MM.1S (cell line): ENCODE measurements at regions not wholly inside any gene's neighbourhood (a gene's known extent, or its start where the extent isn't known, plus 50 kb on each side); places are given as distances from the start of the nearest gene placed in this dataset.

Experiments
- EZH2phosphoT487 ChIP-seq: fragments of 300-600 bp; sonication (generic); IDR thresholded peaks from 2 replicates; pipeline ENCODE4 v1.6.1; 2018; ENCODE audit warnings: antibody characterized with exemption, low read length
- TF ChIP-seq, protein P1 (sequence below): fragments of 300-600 bp; sonication (generic); IDR thresholded peaks from 2 replicates; pipeline ENCODE4 v1.5.1; 2016; ENCODE audit warnings: antibody characterized with exemption, low read length, mixed read lengths

DNA sequence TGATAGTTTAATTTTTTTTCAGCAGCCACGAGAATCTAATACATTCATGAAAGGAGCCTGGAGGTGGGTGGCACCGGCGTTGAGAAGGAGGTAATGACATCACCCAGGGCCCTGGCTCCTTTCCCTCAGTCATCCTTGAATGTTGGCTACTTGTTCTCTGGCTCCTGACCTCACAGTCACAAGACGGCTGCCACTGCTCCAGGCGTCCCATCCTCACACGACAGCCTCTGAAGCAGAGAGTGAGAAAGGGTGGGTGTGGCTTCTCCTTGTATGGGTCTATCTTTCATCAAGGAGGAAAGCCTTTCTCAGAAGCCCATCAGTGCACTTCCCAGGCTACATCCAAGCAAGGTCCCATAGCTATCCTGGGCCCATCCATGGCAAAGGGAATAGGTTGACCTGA lies 207.6 kb upstream of the C14orf180 start:
- TF ChIP-seq, protein P1, sequence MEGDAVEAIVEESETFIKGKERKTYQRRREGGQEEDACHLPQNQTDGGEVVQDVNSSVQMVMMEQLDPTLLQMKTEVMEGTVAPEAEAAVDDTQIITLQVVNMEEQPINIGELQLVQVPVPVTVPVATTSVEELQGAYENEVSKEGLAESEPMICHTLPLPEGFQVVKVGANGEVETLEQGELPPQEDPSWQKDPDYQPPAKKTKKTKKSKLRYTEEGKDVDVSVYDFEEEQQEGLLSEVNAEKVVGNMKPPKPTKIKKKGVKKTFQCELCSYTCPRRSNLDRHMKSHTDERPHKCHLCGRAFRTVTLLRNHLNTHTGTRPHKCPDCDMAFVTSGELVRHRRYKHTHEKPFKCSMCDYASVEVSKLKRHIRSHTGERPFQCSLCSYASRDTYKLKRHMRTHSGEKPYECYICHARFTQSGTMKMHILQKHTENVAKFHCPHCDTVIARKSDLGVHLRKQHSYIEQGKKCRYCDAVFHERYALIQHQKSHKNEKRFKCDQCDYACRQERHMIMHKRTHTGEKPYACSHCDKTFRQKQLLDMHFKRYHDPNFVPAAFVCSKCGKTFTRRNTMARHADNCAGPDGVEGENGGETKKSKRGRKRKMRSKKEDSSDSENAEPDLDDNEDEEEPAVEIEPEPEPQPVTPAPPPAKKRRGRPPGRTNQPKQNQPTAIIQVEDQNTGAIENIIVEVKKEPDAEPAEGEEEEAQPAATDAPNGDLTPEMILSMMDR = no peak
- no peak for TF ChIP-seq EZH2phosphoT487
